ENCODE measurements at regions not wholly inside any gene's neighbourhood (a gene's known extent, or its start where the extent isn't known, plus 50 kb on each side); places are given as distances from the start of the nearest gene placed in this dataset.
"Not testable (repeated sequence)": the region's sequence is repeated elsewhere in the genome, so short reads cannot be mapped to it uniquely, and the experiment has no call there.

DNA sequence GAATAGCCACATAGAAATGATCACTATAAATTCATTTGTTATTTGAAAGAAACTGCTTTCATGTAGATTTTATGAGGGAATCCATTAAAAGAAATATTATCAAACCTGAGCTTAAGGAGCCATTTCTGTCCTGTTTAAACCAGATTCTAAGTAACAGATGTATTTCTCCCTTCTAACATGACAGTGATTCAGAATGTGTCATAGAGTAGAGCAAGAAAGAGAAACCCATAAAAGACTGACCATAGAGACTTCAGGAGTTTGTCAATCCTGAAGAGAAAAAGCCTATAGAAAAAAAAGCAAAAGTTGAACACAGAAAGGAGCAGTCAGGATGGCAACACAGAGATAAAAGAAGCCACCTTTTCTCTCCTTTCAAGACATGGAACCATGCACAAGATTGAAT, 390.6 kb downstream of the PRIM2 start:
- not testable (repeated sequence) for DNase-seq (ENCODE audit: low spot score)

DNA sequence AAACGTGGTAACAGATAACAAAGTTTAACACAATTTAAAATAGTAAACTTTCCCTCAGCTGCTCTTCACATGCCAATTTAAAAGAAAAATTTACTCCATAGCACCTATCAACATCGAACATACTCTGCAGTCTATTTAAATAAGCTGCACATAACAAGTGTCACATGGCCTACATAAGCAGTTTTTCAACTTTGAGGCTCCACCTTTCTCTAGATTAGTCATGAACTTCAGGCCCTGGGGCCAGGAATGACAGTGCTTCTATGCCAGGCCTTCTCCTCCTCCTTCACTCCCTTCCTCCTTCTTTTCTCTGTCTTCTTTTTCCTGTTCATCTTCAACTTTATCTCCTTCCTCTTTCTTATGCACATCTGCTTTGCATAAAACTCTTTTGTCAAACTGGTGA, 405.1 kb downstream of the PRIM2 start:
- DNase-seq (ENCODE audit: low spot score): not testable (repeated sequence)

DNA sequence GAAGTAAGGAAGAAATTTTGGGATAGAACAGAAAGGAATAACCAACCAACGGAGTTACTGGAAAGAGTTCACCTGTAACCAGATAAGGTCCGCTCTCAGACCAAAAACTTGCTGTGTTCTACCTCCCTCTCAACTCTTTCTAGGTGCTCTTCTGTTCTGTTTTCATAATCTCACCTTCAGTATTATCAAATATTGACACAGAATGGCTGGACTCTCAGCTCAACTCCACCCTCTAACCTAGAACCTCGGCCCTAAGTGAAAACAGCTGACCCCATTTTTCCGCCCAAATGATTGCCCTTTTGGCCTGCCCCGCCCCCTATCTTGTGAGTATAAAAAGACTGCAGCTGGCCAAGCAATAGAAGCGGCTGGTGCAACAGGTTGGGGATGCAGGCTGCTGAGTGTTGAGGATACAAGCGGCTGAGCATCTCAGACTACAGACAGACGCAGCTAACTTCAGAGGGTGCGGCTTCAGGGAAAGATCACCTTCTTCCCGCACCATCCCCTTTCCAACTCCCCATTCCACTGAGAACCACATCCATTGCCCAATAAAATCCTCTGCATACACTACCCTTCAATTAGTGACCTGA, 406.5 kb downstream of the PRIM2 start:
- not testable (repeated sequence) for DNase-seq (ENCODE audit: low spot score)

DNA sequence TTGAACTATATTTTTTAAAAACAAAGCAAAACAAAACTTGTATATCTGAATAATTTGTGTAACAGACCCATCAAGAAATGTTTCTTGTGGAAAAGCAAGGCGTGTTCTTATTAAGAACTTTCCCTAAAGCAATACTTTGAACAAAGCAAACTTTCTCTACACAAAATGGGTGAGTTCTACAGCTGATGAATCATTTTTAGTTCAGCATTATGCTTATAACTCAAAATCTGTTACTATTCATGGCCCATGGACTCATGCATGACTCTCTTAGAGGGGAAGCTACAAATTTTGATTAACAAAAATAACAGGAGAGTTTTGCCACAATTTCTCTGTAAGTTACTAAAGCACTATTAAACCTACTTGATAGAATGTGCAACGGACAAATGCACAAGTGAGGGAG, 412.0 kb downstream of the PRIM2 start:
- not testable (repeated sequence) for DNase-seq (ENCODE audit: low spot score)

DNA sequence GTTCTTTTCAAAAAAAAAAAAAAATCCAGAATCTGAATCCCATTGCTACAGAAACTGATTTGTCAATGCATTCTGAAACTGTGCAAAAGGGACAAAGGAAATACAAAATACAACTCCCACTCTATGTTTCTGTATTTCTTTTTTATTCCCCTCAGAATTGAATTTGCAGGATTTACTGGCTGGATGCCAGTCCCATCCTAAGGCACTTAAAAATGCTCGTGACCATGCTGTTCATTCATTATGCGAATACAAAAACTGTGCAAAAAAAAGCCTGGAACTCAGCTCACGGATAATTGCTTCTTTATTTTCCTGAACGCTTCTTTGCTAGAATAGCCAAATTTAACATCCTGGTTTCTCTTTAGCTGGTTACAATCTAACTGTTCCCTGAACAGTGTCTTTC, 413.3 kb downstream of the PRIM2 start:
- DNase-seq (ENCODE audit: low spot score): not testable (repeated sequence)

DNA sequence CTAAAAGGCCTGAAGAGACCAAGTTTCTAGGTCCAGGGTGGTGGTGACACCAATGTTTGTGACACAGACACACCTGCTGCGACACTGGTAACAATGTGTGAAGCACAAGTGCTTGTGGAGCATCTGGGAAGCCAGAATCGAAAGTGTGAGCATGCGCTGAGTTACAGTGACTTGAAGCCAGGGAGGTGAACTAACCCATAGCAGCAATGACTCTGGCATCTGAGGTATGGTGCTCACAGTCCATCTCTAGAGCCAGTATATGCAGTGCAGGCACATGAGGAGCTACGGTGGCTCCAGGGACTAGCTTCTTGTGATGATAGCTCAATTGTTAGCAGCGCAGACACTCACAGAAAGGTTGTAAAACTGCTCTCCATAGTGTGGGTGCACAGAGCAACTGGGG, 430.3 kb downstream of the PRIM2 start:
- not testable (repeated sequence) for DNase-seq (ENCODE audit: low spot score)

DNA sequence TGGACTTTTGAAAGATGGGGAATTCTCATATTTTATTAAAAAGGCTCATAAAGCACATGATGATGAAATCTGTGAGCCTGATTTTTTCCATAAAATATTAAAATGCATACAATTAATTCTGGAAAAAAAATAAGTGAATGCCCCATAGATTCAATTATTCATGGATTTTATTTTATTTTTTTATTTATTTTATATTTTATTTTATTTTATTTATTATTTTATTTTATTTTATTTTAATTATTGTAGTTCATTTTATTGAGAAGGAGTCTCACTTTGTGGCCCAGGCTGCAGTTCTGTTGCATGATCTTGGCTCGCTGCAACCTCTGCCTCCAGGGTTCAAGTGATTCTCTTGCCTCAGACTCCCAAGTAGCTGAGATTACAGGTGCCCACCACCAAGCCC, 442.4 kb downstream of the PRIM2 start:
- DNase-seq (ENCODE audit: low spot score): not testable (repeated sequence)

DNA sequence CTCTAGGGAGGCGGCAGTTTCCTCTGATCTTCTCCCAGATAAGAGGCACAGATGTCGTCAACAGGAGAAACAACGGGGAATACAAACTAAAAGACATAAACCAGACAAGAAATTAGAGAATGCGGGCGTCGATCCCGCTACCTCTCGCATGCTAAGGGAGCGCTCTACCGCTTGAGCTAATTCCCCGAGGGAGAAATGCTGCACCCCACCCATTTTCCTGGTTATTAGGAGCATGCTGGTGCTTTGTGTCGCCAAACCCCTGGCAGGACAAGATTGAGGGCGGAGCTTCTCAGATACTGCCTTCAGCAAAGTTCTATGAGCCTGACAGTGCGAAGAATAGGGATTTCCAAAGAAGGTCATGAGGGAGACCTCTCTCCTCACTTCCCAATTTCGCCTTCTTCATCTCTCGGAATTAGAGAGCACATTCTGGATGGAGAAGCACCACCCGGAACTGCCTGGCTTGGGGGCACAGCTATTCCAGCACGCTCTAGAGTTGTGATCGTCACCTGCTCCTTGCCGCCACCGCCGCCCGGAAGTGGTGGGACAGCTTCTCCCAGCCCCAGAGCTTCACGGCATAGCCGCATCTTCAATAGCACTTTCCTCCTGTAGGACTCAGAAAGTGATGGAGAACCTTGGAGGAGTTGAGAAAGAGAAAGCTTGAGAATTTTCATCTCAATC, 475.4 kb downstream of the PRIM2 start:
- not testable (repeated sequence) for DNase-seq (ENCODE audit: low spot score)

DNA sequence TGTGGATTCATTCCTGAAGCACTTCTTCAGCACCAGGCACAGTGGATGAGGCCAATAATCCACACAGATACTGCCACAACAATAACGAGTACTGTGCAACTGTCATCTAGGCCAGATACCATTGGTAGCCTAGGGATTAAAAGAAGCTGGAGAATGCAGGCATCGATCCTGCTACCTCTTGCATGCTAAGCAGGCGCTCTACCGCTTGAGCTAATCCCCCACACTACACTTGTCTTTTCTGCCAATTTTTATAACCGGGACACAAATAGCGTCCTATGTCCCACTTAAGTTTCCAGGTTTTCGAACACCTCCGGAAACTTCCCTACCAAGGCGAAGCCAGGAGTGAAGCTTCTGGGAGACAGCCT, 475.9 kb downstream of the PRIM2 start:
- DNase-seq (ENCODE audit: low spot score): not testable (repeated sequence)

DNA sequence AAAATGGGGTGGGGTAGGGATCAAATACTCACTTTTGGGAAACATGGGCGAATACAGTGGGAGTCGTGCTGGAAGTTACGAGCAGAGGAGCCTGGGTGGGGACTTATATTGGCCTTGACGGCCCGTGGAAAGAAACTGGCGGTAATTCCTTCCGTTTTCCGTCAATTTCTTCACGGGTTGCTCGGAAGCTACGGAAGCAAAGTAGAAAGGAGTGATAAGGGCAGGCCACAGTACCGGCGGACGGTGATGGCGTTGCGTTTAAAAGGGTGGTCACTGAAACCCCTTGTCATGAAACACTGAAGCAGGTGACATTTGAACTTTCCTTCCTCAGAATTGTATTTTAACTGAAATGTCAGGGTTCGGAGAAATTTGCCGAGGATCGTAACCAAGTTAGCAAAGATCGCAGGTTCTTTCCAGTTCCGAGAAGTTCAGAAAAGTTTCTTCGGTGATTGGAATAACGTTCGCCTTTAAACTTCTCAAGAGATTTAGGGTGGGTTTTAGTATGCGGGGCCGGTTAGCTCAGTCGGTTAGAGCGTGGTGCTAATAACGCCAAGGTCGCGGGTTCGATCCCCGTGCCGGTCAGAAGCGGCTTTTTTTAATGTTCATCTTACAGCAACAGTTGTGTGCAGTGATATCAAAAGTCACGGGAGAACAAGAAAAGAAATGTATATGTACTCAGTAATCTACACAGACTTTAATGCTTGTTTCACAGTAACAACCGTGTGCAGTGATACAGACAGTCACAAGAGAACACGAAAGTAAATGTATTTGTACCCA, 482.5 kb downstream of the PRIM2 start:
- not testable (repeated sequence) for DNase-seq (ENCODE audit: low spot score)

DNA sequence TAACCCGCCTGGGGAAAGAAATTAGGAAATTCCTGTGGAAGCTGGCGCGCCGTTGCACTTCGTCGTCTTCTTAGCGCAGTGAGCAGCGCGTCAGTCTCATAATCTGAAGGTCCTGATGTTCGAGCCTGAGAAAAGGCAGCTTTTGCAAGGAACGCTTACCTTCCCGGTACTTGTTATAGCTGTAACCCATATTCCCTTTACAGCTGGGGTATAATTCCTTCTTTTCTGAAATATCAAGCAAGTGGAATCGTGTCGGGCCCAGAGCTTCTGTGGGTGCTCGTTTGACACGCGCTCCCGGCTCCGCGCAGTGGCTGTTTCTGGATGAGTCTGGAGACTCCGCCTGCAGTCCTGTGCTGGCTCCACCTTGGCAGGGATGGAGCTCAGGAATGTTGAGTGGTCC, 491.2 kb downstream of the PRIM2 start:
- DNase-seq (ENCODE audit: low spot score): not testable (repeated sequence)

DNA sequence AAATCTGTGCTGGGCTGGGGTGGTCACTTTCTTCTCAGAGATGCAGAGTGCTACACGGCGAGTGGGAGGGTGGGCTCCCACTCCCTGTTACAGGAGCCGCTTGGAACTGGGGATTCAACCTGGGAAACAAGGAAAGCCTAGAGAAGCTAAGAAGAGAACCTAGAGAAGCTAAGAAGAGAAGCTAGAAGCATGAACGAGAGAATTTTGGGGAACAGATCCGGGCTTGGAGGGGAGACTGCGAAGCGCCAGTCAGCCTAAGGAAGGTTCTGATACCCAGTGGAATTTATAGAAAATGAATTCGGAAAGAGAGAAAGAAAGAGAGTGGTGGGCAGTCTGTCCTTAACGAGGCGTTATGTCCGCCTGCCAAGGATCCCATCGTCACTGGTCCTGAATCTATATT, 492.0 kb downstream of the PRIM2 start:
- not testable (repeated sequence) for DNase-seq (ENCODE audit: low spot score)

DNA sequence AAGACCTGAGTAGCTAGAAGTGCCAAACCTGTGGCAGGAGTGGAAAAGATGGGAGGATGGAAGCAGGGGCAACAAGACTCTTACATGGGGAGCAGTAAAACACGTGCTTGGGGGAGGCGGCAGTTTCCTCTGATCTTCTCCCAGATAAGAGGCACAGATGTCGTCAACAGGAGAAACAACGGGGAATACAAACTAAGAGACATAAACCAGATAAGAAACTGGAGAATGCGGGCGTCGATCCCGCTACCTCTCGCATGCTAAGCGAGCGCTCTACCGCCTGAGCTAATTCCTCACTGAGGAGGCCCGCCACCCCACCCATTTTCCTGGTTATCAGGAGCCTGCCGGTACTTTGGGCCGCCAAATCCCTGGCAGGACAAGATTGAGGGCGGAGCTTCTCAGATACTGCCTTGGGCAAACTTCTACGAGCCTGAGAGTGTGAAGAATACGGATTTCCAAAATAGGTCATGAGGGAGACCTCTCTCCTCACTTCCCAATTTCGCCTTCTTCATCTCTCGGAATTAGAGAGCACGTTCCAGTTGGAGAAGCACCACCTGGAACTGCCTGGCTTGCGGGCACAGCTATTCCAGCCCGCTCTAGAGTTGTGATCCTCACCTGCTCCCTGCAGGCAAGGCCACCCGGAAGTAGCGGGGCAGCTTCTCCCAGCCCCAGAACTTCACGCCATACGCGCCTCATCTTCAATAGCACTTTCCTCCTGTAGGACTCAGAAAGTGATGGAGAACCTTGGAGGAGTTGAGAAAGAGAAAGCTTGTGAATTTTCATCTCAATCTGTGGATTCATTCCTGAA, 496.0 kb downstream of the PRIM2 start:
- DNase-seq (ENCODE audit: low spot score): not testable (repeated sequence)

DNA sequence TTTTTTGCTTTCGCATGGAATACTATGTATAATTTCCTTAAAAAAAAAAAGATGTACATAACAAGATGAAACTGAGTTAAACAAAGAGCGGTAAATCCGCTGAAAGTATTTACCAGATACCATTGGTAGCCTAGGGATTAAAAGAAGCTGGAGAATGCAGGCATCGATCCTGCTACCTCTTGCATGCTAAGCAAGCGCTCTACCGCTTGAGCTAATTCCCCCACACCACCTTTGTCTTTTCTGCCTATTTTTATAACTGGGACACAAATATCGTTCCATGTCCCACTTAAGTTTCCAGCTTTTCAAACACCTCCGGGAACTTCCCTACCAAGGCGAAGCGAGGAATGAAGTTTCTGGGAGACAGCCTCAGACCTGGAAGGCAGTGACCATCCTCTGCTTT, 498.4 kb downstream of the PRIM2 start:
- not testable (repeated sequence) for DNase-seq (ENCODE audit: low spot score)

DNA sequence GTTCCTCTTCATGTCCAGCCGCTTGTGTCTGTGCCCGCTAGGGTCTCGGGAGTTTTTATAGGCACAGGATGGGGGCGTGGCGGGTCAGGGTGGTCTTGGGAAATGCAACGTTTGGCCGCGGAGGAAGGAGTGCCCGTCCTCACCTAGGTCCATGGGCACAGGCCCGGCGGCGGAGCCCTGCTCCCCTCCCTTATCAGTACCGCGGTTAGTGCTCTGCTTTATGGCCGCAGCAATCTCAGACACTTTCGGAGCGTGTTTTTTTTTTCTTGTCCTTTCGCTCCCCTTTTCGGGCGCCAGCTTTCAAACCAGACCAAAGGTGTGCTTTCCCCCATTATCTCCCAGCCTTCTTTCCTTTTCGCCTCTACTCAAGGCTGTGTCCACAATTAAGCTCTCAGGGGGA, 503.9 kb downstream of the PRIM2 start:
- DNase-seq (ENCODE audit: low spot score): not testable (repeated sequence)

DNA sequence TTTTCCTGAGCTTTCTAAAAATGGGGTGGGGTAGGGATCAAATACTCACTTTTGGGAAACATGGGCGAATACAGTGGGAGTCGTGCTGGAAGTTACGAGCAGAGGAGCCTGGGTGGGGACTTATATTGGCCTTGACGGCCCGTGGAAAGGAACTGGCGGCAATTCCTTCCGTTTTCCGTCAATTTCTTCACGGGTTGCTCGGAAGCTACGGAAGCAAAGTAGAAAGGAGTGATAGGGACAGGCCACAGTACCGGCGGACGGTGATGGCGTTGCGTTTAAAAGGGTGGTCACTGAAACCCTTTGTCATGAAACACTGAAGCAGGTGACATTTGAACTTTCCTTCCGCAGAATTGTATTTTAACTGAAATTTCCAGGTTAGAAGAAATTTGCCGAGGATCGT, 505.0 kb downstream of the PRIM2 start:
- not testable (repeated sequence) for DNase-seq (ENCODE audit: low spot score)

DNA sequence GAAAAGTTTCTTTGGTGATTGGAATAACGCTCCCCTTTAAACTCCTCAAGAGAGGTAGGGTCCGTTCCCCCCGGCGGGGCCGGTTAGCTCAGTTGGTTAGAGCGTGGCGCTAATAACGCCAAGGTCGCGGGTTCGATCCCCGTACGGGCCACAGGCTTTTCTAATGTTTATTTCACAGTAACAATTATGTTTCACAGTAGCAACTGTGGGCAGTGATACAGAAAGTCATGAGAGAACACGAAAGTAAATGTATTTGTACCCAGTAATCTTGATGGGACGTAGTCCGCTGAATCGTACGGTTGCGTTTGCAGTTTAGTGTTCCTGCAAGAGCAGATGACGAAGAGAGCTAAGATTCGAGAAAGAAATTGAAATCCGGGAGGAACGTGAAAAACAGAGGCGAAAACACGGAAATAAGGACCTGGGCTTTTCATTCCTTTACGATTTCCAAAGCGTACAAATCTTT, 505.5 kb downstream of the PRIM2 start:
- no peak for DNase-seq (ENCODE audit: low spot score)

DNA sequence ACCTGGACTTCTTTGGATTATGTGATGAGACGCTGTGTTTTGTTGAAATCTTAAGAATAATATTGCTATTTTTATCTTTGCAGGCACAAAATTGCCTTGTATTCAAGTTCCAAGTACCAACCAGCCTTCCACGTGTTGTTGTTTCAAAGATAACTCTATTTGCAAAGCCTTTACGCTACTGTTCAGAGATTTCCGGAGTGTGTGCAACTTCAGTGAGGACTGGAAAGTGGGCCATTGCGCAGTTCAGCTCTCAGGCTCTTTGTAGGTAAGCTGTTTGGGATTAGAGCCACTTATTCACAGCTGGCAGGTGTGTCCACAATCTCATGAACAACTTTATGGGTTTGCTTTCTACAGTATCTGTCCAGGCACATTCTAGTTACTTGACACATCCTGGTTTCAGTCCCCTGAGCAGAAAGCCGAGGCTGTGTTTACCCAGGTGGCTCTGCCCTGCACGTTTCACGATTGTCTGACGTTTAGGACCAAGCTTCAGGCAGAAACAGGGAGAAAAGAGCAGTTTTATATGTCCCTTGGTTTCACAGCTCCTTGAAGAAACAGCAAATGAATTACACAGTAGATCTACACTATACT, 520.3 kb downstream of the PRIM2 start:
- DNase-seq (ENCODE audit: low spot score): not testable (repeated sequence)

DNA sequence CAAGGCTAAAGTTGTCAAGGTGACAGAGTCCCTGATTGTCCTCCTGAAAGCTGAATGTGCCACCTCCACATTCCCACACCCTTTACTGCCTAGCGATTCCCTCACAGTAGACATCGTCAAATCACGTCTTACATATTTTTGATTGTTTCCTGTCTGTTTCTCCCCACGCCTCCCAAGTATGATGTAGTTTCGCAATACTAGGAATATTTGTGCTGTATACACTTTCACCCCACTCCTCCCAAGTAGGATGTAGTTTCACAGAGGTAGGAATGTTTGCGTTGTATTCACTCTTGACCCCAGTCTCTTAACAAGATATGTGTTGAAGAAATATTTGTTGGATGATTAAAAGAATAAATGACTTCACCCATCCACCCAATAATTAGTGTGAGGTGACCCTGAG, 524.1 kb downstream of the PRIM2 start:
- DNase-seq (ENCODE audit: low spot score): not testable (repeated sequence)

DNA sequence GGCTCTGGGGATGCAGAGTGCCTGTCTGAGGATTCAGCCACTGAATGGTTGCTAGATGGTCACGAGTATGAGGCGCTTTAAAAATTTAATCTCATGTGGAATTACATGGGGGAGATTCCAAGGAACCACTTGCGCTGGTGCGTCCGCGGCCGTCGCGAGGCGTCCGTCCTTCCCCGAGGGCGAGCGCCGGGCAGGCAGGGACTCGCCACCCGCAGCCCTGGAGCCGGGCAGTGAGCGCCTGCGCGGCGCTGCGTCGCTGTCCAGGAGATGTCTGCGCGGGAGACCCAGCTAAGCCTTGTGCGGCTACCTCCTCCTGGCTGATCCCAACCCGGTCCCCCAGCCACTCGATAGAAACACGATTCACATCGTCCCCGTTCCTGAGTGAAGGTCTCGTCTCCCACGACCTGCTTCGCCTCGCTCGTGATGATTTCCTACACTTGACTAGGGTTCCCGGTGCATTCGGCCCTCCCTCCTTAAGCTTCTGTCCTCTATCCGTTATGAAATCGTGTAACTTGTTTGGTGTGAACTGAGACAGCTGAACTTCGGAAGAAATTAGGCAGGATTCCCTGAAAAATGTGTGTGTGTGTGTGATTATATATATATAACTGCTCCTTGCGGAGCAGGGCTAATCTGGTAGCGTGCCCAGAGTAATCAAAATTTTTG, 536.4 kb downstream of the PRIM2 start:
- DNase-seq (ENCODE audit: low spot score): not testable (repeated sequence)
